Neural crest cell (in vitro differentiated cells): ENCODE measurements at regions not wholly inside any gene's neighbourhood (a gene's known extent, or its start where the extent isn't known, plus 50 kb on each side); places are given as distances from the start of the nearest gene placed in this dataset.

ENCODE experiments used
- DNase-seq: peaks from one replicate; pipeline ENCODE4 v3.0.0; 2021; ENCODE audit warnings: low read depth, mixed read lengths, low spot score
- H3K27ac Mint-ChIP-seq: one replicate; pipeline ENCODE4 v1.8.0; 2021; ENCODE audit warnings: mild to moderate bottlenecking, mixed read lengths; ENCODE audit not compliant: unreplicated experiment
- H3K27me3 Mint-ChIP-seq: 2 replicates; pipeline ENCODE4 v1.8.0; 2021; ENCODE audit warnings: low read depth, mild to moderate bottlenecking, mixed read lengths
- H3K36me3 Mint-ChIP-seq: 2 replicates; pipeline ENCODE4 v1.8.0; 2021; ENCODE audit warnings: low read depth, mild to moderate bottlenecking, mixed read lengths
- H3K4me1 Mint-ChIP-seq: 2 replicates; pipeline ENCODE4 v1.8.0; 2021; ENCODE audit warnings: mixed read lengths
- H3K4me3 Mint-ChIP-seq: one replicate; pipeline ENCODE4 v1.8.0; 2021; ENCODE audit warnings: mild to moderate bottlenecking, mixed read lengths
- H3K9me3 Mint-ChIP-seq: 2 replicates; pipeline ENCODE4 v1.8.0; 2021; ENCODE audit warnings: mixed read lengths
- CTCF ChIP-seq: fragments of 200-600 bp; sonication (generic); conservative IDR thresholded peaks from 2 replicates; pipeline ENCODE4 v1.5.0; 2021; ENCODE audit warnings: antibody characterized with exemption, mild to moderate bottlenecking

- TF ChIP-seq CTCF, result no peak
- Mint-ChIP-seq H3K36me3 (no peaks in the 10 kb centered on the region), H3K4me1 (peaks cover 59% of the 10 kb centered on the region), H3K27ac (no peak overlapping the region), H3K4me3 (no peak overlapping the region), H3K27me3 (peaks cover 22% of the 10 kb centered on the region), H3K9me3 (no peaks in the 10 kb centered on the region)
- no peak for DNase-seq
Observed at GRCh38 chr13:112209266-112209665, 142.3 kb downstream of the SOX1 start.

GRCh38 chr13:112209711-112210110 lies 142.8 kb downstream of the SOX1 start:
- H3K27me3 Mint-ChIP-seq, result peaks cover 18% of the 10 kb centered on the region
- TF ChIP-seq CTCF, result no peak
- no peak for DNase-seq
- H3K9me3 Mint-ChIP-seq, result no peaks in the 10 kb centered on the region
- H3K4me1 Mint-ChIP-seq, result peaks cover 55% of the 10 kb centered on the region
- H3K27ac Mint-ChIP-seq, result no peak overlapping the region
- no peaks in the 10 kb centered on the region for H3K36me3 Mint-ChIP-seq
- H3K4me3 Mint-ChIP-seq, result no peak overlapping the region

- Mint-ChIP-seq H3K27me3 (peaks cover 12% of the 10 kb centered on the region), H3K4me3 (no peak overlapping the region), H3K36me3 (no peaks in the 10 kb centered on the region), H3K4me1 (peaks cover 48% of the 10 kb centered on the region), H3K27ac (peak overlapping the region; percentile 4), H3K9me3 (no peaks in the 10 kb centered on the region)
- DNase-seq, result no peak
- no peak for TF ChIP-seq CTCF
Observed at GRCh38 chr13:112210371-112210770, 143.4 kb downstream of the SOX1 start.

- Mint-ChIP-seq H3K4me1 (peaks cover 37% of the 10 kb centered on the region), H3K4me3 (no peak overlapping the region), H3K27me3 (peaks cover 2% of the 10 kb centered on the region), H3K27ac (no peak overlapping the region), H3K9me3 (no peaks in the 10 kb centered on the region), H3K36me3 (no peaks in the 10 kb centered on the region)
- no peak for DNase-seq
- no peak for TF ChIP-seq CTCF
Observed at GRCh38 chr13:112212533-112212932, 145.6 kb downstream of the SOX1 start.

- Mint-ChIP-seq H3K27ac (peak overlapping the region; percentile 27), H3K4me1 (peaks cover 38% of the 10 kb centered on the region), H3K4me3 (no peak overlapping the region), H3K27me3 (no peaks in the 10 kb centered on the region), H3K9me3 (no peaks in the 10 kb centered on the region), H3K36me3 (no peaks in the 10 kb centered on the region)
- no peak for TF ChIP-seq CTCF
- DNase-seq, result no peak
Observed at GRCh38 chr13:112213467-112214255, 146.7 kb downstream of the SOX1 start.
